ENCODE measurements at regions not wholly inside any gene's neighbourhood (a gene's known extent, or its start where the extent isn't known, plus 50 kb on each side); places are given as distances from the start of the nearest gene placed in this dataset.

GRCh38 chr5:74073257-74073656 lies 447.3 kb downstream of the ARHGEF28 start:
- no peak for TF ChIP-seq CTCF (IDR thresholded peaks at IDR 0.05; ENCODE audit: borderline replicate concordance, insufficient read depth, low read depth, low read length)
- H3K4me3 ChIP-seq (ENCODE audit: low read depth, low read length): no peak overlapping the region

- no peak for TF ChIP-seq CTCF (IDR thresholded peaks at IDR 0.05; ENCODE audit: borderline replicate concordance, insufficient read depth, low read depth, low read length)
- H3K4me3 ChIP-seq (ENCODE audit: low read depth, low read length): no peak overlapping the region
Measured at GRCh38 chr5:74072646-74073045, 446.6 kb downstream of the ARHGEF28 start.

- no peak for TF ChIP-seq CTCF (IDR thresholded peaks at IDR 0.05; ENCODE audit: borderline replicate concordance, insufficient read depth, low read depth, low read length)
- H3K4me3 ChIP-seq (ENCODE audit: low read depth, low read length): no peak overlapping the region
Measured at GRCh38 chr5:74070766-74071165, 444.8 kb downstream of the ARHGEF28 start.

GRCh38 chr5:74069741-74070140 lies 443.7 kb downstream of the ARHGEF28 start:
- H3K4me3 ChIP-seq (ENCODE audit: low read depth, low read length): no peak overlapping the region
- no peak for TF ChIP-seq CTCF (IDR thresholded peaks at IDR 0.05; ENCODE audit: borderline replicate concordance, insufficient read depth, low read depth, low read length)

- no peak for TF ChIP-seq CTCF (IDR thresholded peaks at IDR 0.05; ENCODE audit: borderline replicate concordance, insufficient read depth, low read depth, low read length)
- H3K4me3 ChIP-seq (ENCODE audit: low read depth, low read length): no peak overlapping the region
Measured at GRCh38 chr5:74067748-74068541, 441.9 kb downstream of the ARHGEF28 start.

- no peak overlapping the region for H3K4me3 ChIP-seq (ENCODE audit: low read depth, low read length)
- TF ChIP-seq CTCF (IDR thresholded peaks at IDR 0.05; ENCODE audit: borderline replicate concordance, insufficient read depth, low read depth, low read length): no peak
Measured at GRCh38 chr5:74064911-74065310, 438.9 kb downstream of the ARHGEF28 start.

GRCh38 chr5:74064225-74064624 lies 438.2 kb downstream of the ARHGEF28 start:
- TF ChIP-seq CTCF (IDR thresholded peaks at IDR 0.05; ENCODE audit: borderline replicate concordance, insufficient read depth, low read depth, low read length): no peak

More at GRCh38 chr5:74064225-74064624, 438.2 kb downstream of the ARHGEF28 start:
- no peak overlapping the region for H3K4me3 ChIP-seq (ENCODE audit: low read depth, low read length)
